GM23338 (cell line): ENCODE measurements at regions not wholly inside any gene's neighbourhood (a gene's known extent, or its start where the extent isn't known, plus 50 kb on each side); places are given as distances from the start of the nearest gene placed in this dataset.

ENCODE experiments used
- ATAC-seq: fragments of 200-7000 bp; cut with Tn5 transposase; 3 replicates; pipeline ENCODE4 v1.9.1; 2020
- DNase-seq: peaks from one replicate; pipeline ENCODE4 v3.0.0-alpha.2; 2015; ENCODE audit warnings: low spot score
- H2AFZ ChIP-seq: fragments of 200-600 bp; sonication (generic); 2 replicates; pipeline ENCODE4 v1.8.0; 2016; ENCODE audit warnings: antibody characterized with exemption, mild to moderate bottlenecking, moderate library complexity
- H3F3A ChIP-seq: fragments of 200-600 bp; sonication (generic); replicated peaks from 2 replicates; pipeline ENCODE4 v1.8.0; 2017; ENCODE audit warnings: antibody characterized with exemption, mixed run types, low read depth
- H3K27ac ChIP-seq: fragments of 200-600 bp; sonication (generic); 2 replicates; pipeline ENCODE4 v1.6.1; 2016; ENCODE audit warnings: low read depth
- H3K27me3 ChIP-seq: fragments of 200-600 bp; sonication (generic); 2 replicates; pipeline ENCODE4 v1.8.0; 2016; ENCODE audit warnings: mild to moderate bottlenecking, mixed run types, moderate library complexity; ENCODE audit not compliant: insufficient read depth
- H3K36me3 ChIP-seq: fragments of 200-600 bp; sonication (generic); 2 replicates; pipeline ENCODE4 v1.8.0; 2016; ENCODE audit warnings: mild to moderate bottlenecking; ENCODE audit not compliant: insufficient read depth
- H3K4me1 ChIP-seq: fragments of 200-600 bp; sonication (generic); 2 replicates; pipeline ENCODE4 v1.8.0; 2016; ENCODE audit warnings: mild to moderate bottlenecking, moderate library complexity; ENCODE audit not compliant: insufficient read depth
- H3K4me2 ChIP-seq: fragments of 200-600 bp; sonication (generic); 2 replicates; pipeline ENCODE4 v1.7.1; 2017; ENCODE audit warnings: mixed run types
- H3K4me3 ChIP-seq: fragments of 200-600 bp; sonication (generic); 2 replicates; pipeline ENCODE4 v1.6.1; 2016; ENCODE audit warnings: mixed run types
- H3K79me2 ChIP-seq: fragments of 200-600 bp; sonication (generic); replicated peaks from 2 replicates; pipeline ENCODE4 v1.8.0; 2017; ENCODE audit warnings: mild to moderate bottlenecking; ENCODE audit not compliant: insufficient read depth
- H3K9me2 ChIP-seq: fragments of 200-600 bp; sonication (generic); 2 replicates; pipeline ENCODE4 v1.8.0; 2017; ENCODE audit not compliant: insufficient read depth
- H4K20me1 ChIP-seq: fragments of 200-600 bp; sonication (generic); replicated peaks from 2 replicates; pipeline ENCODE4 v1.8.0; 2017; ENCODE audit warnings: mild to moderate bottlenecking; ENCODE audit not compliant: insufficient read depth
- H3K27ac Mint-ChIP-seq: 2 replicates; pipeline ENCODE4 v1.8.0; 2020; ENCODE audit warnings: inconsistent platforms, mild to moderate bottlenecking, moderate library complexity, mixed read lengths
- H3K27me3 Mint-ChIP-seq: 3 replicates; pipeline ENCODE4 v1.8.0; 2022; ENCODE audit warnings: low read depth, mild to moderate bottlenecking, moderate library complexity, mixed read lengths, inconsistent platforms; ENCODE audit not compliant: insufficient read depth, poor library complexity
- H3K36me3 Mint-ChIP-seq: 3 replicates; pipeline ENCODE4 v1.8.0; 2021; ENCODE audit warnings: low read depth, mild to moderate bottlenecking, inconsistent platforms, moderate library complexity, mixed read lengths
- H3K4me1 Mint-ChIP-seq: 3 replicates; pipeline ENCODE4 v1.8.0; 2020; ENCODE audit warnings: mild to moderate bottlenecking, inconsistent platforms, mixed read lengths
- H3K4me3 Mint-ChIP-seq: 3 replicates; pipeline ENCODE4 v1.8.0; 2021; ENCODE audit warnings: moderate library complexity, mild to moderate bottlenecking, inconsistent platforms, mixed read lengths
- H3K9me3 Mint-ChIP-seq: 3 replicates; pipeline ENCODE4 v1.8.0; 2020; ENCODE audit warnings: moderate library complexity, mild to moderate bottlenecking, inconsistent platforms, mixed read lengths
- CREB1 ChIP-seq: fragments of 250-450 bp; sonication (Bioruptor Pico); IDR thresholded peaks from 2 replicates; pipeline ENCODE4 v1.5.0; 2020; ENCODE audit warnings: low read depth, mild to moderate bottlenecking, moderate library complexity
- EZH2 ChIP-seq: fragments of 200-600 bp; sonication (generic); IDR thresholded peaks from one replicate; pipeline ENCODE4 v1.8.0; 2017; ENCODE audit warnings: antibody characterized with exemption, mild to moderate bottlenecking, low read depth; ENCODE audit not compliant: unreplicated experiment
- JUNB ChIP-seq: IDR thresholded peaks from one replicate; pipeline ENCODE4 v1.6.1; 2016; ENCODE audit warnings: antibody characterized with exemption; ENCODE audit not compliant: unreplicated experiment
- POLR2AphosphoS5 ChIP-seq: IDR thresholded peaks from 2 replicates; pipeline ENCODE4 v1.6.1; 2016; ENCODE audit warnings: antibody characterized with exemption, low read depth
- STAT1 ChIP-seq: IDR thresholded peaks from one replicate; pipeline ENCODE4 v1.6.1; 2016; ENCODE audit warnings: antibody characterized with exemption; ENCODE audit not compliant: unreplicated experiment
- ZNF114 ChIP-seq: fragments of 250-450 bp; sonication (Bioruptor Pico); IDR thresholded peaks from 2 replicates; pipeline ENCODE4 v1.5.0; 2020; ENCODE audit warnings: mild to moderate bottlenecking, moderate library complexity
- ZNF331 ChIP-seq: fragments of 250-450 bp; sonication (Bioruptor Pico); IDR thresholded peaks from 2 replicates; pipeline ENCODE4 v1.5.0; 2020; ENCODE audit warnings: low read depth, mild to moderate bottlenecking, moderate library complexity
- TF ChIP-seq, protein P1 (sequence below): fragments of 250-450 bp; sonication (Bioruptor Pico); IDR thresholded peaks from 2 replicates; pipeline ENCODE4 v1.5.0; 2020; ENCODE audit warnings: mild to moderate bottlenecking, moderate library complexity
- TF ChIP-seq, protein P2 (sequence below): IDR thresholded peaks from one replicate; pipeline ENCODE4 v1.6.1; 2018; ENCODE audit warnings: antibody characterized with exemption; ENCODE audit not compliant: unreplicated experiment

DNA sequence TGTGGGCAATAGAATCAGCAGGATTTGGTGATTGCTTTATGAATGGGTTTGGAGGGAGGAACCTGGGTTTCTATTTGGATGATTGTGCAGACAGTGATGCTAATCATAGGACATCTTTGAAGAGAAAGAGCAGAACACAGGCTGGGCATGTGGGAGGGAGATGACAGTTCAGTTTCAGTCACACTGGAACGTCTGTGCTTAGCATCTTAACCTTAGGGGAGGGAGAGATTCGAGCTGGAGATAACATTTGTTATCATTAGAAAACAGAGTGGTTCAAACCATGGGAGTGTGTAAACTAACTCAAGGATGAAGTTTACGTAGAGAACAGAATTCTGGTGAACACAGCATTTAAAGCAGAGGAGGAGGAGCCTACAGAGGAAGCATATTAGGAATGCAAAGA is 138.6 kb upstream of the PPP2R2B start (continued):
- TF ChIP-seq, protein P1, sequence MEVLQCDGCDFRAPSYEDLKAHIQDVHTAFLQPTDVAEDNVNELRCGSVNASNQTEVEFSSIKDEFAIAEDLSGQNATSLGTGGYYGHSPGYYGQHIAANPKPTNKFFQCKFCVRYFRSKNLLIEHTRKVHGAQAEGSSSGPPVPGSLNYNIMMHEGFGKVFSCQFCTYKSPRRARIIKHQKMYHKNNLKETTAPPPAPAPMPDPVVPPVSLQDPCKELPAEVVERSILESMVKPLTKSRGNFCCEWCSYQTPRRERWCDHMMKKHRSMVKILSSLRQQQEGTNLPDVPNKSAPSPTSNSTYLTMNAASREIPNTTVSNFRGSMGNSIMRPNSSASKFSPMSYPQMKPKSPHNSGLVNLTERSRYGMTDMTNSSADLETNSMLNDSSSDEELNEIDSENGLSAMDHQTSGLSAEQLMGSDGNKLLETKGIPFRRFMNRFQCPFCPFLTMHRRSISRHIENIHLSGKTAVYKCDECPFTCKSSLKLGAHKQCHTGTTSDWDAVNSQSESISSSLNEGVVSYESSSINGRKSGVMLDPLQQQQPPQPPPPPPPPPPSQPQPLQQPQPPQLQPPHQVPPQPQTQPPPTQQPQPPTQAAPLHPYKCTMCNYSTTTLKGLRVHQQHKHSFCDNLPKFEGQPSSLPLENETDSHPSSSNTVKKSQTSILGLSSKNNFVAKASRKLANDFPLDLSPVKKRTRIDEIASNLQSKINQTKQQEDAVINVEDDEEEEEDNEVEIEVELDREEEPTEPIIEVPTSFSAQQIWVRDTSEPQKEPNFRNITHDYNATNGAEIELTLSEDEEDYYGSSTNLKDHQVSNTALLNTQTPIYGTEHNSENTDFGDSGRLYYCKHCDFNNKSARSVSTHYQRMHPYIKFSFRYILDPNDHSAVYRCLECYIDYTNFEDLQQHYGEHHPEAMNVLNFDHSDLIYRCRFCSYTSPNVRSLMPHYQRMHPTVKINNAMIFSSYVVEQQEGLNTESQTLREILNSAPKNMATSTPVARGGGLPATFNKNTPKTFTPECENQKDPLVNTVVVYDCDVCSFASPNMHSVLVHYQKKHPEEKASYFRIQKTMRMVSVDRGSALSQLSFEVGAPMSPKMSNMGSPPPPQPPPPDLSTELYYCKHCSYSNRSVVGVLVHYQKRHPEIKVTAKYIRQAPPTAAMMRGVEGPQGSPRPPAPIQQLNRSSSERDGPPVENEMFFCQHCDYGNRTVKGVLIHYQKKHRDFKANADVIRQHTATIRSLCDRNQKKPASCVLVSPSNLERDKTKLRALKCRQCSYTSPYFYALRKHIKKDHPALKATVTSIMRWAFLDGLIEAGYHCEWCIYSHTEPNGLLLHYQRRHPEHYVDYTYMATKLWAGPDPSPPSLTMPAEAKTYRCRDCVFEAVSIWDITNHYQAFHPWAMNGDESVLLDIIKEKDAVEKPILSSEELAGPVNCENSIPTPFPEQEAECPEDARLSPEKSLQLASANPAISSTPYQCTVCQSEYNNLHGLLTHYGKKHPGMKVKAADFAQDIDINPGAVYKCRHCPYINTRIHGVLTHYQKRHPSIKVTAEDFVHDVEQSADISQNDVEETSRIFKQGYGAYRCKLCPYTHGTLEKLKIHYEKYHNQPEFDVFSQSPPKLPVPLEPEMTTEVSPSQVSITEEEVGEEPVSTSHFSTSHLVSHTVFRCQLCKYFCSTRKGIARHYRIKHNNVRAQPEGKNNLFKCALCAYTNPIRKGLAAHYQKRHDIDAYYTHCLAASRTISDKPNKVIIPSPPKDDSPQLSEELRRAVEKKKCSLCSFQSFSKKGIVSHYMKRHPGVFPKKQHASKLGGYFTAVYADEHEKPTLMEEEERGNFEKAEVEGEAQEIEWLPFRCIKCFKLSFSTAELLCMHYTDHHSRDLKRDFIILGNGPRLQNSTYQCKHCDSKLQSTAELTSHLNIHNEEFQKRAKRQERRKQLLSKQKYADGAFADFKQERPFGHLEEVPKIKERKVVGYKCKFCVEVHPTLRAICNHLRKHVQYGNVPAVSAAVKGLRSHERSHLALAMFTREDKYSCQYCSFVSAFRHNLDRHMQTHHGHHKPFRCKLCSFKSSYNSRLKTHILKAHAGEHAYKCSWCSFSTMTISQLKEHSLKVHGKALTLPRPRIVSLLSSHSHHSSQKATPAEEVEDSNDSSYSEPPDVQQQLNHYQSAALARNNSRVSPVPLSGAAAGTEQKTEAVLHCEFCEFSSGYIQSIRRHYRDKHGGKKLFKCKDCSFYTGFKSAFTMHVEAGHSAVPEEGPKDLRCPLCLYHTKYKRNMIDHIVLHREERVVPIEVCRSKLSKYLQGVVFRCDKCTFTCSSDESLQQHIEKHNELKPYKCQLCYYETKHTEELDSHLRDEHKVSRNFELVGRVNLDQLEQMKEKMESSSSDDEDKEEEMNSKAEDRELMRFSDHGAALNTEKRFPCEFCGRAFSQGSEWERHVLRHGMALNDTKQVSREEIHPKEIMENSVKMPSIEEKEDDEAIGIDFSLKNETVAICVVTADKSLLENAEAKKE (CRISPR knock-in tag), result no peak
- TF ChIP-seq POLR2AphosphoS5, result no peak
- TF ChIP-seq CREB1 (CRISPR knock-in tag), result no peak
- no peak for TF ChIP-seq ZNF331 (CRISPR knock-in tag)
- no peak for TF ChIP-seq JUNB
- no peak for TF ChIP-seq STAT1

DNA sequence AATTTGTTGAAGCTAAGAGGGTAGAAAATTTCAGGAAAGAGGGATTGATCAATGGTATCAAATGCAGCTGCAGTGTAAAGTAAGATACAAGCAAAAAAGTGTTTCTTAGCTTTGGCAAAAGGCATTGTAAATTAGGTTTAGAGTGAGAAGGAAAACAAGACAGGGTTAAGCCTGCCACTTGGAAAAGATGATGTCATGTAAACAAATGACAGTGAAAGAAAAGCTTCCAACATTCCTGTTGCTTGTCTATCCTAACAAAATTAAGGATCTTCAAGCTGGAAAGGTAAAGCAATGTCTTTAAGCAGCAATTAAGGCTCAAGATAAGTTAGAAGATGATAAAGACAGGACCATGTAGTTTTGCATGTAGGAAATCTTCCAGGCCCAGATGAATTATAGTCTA is 139.1 kb upstream of the PPP2R2B start:
- no peaks in the 10 kb centered on the region for H3K27me3 Mint-ChIP-seq
- TF ChIP-seq ZNF114 (no peak), EZH2 (no peak)
- TF ChIP-seq, protein P2, sequence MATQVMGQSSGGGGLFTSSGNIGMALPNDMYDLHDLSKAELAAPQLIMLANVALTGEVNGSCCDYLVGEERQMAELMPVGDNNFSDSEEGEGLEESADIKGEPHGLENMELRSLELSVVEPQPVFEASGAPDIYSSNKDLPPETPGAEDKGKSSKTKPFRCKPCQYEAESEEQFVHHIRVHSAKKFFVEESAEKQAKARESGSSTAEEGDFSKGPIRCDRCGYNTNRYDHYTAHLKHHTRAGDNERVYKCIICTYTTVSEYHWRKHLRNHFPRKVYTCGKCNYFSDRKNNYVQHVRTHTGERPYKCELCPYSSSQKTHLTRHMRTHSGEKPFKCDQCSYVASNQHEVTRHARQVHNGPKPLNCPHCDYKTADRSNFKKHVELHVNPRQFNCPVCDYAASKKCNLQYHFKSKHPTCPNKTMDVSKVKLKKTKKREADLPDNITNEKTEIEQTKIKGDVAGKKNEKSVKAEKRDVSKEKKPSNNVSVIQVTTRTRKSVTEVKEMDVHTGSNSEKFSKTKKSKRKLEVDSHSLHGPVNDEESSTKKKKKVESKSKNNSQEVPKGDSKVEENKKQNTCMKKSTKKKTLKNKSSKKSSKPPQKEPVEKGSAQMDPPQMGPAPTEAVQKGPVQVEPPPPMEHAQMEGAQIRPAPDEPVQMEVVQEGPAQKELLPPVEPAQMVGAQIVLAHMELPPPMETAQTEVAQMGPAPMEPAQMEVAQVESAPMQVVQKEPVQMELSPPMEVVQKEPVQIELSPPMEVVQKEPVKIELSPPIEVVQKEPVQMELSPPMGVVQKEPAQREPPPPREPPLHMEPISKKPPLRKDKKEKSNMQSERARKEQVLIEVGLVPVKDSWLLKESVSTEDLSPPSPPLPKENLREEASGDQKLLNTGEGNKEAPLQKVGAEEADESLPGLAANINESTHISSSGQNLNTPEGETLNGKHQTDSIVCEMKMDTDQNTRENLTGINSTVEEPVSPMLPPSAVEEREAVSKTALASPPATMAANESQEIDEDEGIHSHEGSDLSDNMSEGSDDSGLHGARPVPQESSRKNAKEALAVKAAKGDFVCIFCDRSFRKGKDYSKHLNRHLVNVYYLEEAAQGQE, result no peak

More for the DNA sequence above, 139.1 kb upstream of the PPP2R2B start:
- H3K9me3 Mint-ChIP-seq, result no peaks in the 10 kb centered on the region; the same call in 2 of the 3 replicates
- H2AFZ ChIP-seq, result peak overlapping the region; percentile 14; the same call in 1 of the 2 replicates
- no peaks in the 10 kb centered on the region for H3F3A ChIP-seq
- no peak overlapping the region for H3K27ac Mint-ChIP-seq
- H3K4me3 Mint-ChIP-seq, result no peak overlapping the region
- H3K9me2 ChIP-seq, result no peaks in the 10 kb centered on the region
- no peaks in the 10 kb centered on the region for H3K36me3 Mint-ChIP-seq
- no peak overlapping the region for H3K4me2 ChIP-seq
- ATAC-seq (no peak), DNase-seq (peak; percentile 12)
- H3K27me3 ChIP-seq, result no peaks in the 10 kb centered on the region
- H3K4me1 Mint-ChIP-seq, result no peaks in the 10 kb centered on the region
- H4K20me1 ChIP-seq, result no peaks in the 10 kb centered on the region
- H3K36me3 ChIP-seq, result no peaks in the 10 kb centered on the region
- H3K4me1 ChIP-seq, result no peaks in the 10 kb centered on the region
- H3K79me2 ChIP-seq, result no peaks in the 10 kb centered on the region
- H3K27ac ChIP-seq, result no peak overlapping the region
- H3K4me3 ChIP-seq, result no peak overlapping the region
